EL (cell line): ENCODE measurements at regions not wholly inside any gene's neighbourhood (a gene's known extent, or its start where the extent isn't known, plus 50 kb on each side); places are given as distances from the start of the nearest gene placed in this dataset.
A peak's percentile ranks its signal among the peaks of the same experiment; 100 is the strongest.

ENCODE experiments used
- DNase-seq: peaks from one replicate; pipeline ENCODE4 v3.0.0-alpha.2; 2016

DNA sequence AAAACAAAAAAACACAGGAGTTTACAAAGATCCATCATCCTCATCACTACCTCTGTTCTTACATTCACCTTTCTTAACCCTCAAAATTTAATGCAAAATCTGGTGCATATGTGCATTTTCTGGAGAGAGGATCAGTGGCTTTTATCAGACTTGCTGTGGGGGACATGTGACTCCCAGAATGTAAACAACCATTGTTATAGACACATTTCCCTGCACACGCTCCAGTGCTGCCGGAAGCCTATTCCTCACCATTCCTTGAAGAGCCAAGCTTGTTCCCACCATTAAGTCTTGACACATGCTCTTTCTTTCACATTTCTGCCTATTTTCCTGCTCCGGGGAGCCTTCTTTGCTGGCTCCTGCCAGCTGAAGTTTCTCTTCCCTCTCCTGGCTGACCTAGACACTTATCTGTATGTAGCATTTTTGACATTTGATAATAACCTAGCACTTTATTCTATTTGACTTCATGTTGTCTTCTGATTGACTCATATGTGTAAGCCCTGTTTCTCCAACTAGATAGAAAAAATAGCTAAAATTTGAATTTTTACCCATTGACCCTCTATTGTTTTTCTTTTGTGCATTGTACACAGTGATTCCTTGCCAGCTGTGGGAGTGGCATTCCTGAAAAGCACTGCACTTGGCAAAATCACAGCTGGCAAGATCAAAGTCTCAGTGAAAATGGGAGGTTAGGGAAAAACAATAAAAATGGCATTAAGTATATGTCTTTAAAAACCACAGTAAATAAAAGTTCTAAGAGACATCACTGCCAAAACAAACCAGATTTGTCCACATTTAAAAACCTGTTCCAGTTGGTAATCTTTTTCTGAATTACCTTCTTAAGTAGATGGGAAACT is 76.8 kb upstream of the CIBAR2 start:
- DNase-seq = no peak

DNA sequence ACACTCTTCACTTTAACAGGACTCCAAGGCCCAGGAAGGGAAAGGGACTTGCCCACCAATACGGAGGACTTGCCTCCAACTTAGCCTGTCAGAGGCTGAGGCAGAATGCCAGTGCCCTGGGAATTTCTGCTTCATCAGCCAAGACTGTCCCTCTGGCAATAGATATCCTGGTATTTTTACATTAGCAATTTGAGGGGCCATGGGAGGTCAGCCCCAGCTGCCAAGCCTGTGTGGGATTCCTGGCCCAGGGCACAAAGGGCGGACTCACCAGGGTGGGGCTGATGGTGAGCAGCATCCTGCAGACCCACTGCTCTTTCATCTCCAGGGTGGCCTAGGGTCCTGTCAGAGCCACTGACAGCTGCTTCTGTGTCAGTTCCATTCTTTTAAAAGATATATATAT is 78.3 kb upstream of the CIBAR2 start:
- DNase-seq = no peak

DNA sequence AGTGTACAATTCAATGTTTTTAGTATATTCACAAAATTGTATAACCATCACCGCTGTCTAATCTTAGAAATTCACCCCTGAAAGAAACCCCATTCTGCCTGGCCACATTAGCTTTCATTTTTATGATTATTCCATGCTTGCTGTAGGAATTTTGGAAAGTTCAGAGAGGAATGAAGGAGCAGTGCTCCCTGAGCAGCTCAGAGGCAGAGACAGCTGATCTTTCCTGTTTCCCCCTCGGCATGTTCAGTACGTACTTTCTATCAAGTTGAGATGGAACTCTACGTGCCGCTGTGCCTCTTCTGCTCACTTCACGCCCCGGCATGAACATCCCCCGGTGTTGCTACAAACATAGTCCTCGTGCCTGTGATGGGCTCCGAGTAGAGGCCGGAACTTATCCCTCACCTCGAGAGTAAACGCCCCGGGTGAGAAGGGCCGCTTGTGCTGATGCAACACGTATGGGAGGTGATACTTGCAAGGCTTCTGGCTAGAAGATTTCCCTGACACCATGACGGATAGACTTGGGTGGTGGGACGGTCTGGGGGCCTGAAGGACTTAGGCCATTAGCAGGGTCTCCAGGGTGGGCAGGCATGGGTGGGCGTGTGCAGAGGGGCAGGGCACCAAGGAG is 79.2 kb upstream of the CIBAR2 start:
- DNase-seq = no peak

DNA sequence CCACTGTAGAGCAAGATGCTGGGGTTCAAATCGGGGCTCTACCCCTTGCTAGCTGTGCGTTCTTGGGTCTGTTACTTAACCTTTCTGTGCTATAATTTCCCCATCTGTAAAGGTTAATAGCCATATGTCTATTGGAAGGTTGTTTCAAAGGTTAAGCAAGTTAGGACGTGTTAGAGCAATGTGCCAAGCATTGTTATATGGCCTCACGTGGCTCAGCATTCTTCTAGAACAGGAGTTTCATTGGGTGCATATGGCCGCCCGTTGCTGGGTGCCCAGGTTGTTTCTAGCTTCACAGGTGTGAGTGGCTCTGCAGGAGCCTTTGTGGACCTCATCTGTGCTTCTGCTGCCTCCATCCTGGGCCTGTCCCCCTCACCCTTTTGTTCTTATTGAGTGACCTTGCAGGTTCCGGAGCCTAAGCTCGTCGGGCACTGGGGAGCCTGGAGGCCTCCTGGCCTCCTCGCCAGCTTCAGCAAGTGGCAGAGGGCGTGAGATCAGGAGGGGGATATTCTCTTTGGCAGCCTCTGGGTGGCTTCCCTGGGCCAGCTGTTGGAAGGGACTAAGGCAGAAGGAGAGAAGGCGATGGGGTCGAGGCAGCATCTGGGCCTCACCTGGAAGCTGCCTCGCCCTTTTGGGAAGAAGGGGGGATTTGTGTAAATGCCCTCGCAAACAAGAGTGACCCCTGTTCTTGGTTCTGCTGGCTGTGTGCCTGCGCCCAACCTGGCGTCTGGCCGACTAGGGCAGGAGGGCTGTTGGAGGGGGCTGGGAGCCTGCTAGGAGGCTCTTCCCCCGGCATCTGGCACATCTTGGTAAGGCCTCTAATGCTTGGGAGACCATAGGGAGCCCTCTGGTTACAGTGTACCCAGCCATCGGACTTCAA is 80.2 kb upstream of the CIBAR2 start:
- DNase-seq = no peak

DNA sequence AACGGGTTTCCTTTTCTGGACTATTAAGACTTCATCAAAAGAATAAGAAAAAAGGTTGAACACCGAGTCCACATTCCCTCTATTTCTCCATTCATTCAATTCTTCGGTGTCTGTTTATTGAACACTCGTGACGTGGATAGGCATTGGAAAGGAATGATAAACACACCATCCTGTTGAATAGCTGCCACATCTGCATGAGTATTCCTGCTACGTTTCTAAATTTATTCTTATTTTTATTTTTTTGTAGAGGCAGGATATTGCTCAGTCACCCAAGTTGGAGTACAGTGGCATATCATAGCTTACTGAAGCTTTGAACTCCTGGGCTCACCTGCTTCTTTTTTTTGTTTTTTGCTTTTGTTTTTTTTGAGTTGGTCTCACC is 80.8 kb upstream of the CIBAR2 start:
- no peak for DNase-seq

DNA sequence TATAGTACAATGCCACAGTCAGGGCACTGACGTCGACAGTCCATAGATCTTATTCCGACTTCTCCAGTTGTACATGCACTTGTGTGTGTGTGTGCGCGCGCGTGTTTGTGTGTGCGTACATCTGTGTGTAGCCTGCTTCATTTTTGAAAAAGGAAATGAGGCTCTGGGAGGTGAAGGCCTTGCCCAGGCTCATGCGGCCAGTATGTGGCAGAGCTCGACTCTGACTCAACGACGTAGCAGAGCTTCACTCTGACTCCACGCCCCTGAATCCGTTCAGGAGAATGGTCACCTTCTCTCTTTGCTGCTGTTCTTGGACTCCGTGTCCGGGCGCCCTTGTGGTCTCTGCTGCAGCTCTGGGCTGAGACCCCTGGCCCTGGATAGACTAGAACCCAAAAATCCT is 81.6 kb upstream of the CIBAR2 start:
- DNase-seq = no peak

DNA sequence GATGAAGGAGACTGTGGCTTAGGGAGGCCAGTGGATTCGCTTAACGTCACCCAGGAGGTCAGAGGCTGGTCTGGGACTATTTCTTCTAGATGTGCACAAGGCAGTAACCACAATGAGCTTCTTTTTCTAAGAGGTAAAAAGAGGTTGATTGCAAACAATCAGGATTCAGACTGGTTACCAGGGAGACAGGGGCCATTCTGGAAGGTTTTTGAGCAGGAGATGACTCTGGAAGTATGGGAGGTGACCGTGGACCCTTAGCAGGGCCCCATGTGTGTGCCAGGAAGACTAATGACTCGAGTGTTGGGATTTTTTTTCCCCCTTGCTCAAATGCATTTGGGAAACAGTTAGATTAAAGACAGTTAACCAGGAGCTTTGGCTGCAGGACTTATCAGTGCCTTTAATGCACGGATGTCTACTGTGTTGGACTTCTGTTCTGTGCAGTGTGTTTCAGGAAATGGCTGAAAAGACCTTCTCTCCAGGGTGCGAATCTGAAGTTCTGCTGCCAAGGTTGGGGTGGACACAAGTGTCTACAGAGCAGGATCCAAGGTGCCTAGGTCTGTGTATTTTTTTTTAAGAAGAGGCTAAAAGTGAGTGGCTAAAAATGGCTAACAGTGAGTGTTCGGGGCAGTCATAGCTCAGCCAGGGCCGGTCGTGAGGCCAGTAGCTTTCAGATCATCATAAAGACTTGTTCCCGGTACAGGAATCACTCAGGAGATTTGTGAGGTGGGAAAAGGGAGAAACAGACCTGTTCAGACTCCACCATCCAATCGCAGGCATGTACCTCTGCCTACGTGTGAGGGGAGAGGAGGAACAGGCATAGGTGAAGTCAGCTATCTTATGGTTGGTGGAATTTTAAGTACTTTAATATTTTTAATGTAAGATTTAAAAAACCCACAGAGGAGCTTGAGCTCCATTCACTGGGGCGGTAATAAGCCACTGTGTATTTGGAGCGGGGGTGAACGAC is 82.3 kb upstream of the CIBAR2 start:
- DNase-seq = no peak

DNA sequence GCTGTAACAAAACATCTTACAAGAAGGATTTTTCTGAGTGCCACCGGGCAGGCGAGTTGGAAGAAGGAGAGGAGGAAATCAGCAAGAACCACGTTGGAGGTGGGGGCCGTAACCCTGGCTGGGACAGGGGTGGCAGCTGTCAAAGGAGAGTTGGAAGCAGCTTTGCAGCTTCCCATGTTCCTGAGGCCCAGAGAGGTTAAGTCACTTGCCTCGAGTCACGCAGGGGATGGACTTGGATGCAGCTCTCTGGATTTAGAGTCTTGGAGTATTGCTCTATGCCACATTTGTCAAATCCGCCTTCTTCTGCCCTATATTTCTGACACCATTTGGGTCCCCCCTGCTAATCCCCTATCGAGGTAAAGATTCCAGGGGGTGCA is 83.0 kb upstream of the CIBAR2 start:
- DNase-seq = no peak

DNA sequence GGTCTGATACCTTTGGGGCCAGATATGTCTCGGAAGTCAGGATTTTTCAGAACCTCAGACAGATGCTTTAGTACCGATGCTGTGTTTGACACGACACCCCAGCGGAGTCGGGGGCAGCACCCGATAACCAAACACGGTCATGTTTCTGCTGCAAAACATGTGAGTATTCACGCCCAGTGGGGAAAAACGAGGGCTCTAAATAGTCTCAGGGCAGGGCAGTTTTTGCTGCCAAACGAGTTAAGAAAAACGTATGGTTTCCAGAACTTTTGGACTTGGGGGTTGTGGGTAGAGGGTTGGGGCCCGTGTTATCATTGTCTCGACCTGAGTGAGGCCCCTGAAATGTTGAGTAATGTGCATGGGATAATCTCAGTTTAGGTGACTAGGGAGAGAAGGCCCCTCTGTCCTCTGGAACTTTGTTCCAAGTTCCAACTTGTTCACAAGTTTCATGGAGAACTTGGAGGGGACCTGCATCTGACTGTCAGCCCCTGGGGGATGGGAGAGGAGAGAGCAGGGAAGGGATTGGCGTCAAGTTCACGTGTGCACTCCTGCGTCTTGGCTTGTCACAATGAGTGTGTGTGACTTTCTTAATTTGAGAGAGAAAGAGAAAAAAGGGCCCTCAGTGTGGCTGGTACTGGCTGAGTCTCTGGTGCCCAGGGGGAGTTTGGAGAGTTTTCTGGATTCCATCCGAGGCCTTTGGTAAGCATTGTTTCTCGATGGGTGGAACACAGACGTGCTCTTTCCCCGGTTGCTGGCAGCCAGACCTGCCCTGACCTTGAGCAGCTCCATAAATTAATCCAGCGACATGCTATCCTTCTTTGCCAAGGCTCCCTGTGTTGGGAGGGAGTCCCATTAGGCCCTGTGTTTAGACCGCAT is 83.9 kb upstream of the CIBAR2 start:
- DNase-seq = no peak

DNA sequence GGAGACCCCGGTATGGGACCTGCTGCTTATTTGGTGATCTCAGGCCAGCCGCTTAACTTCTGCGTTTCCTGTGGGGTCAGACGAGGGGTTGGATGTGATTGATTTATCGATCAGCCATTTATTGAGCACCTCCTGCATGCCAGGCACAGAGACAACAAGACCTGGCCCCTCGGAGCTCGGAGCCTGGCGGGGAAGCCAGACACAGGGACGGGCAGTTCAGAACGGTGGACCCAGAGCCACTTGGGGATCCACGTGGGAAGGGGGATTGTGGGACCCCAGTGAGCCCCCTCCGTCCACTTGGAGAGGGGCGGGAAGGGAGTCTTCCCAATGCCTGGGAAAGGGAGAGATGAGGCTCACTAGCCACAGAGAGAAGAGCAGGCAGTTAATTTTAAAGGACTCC is 84.7 kb upstream of the CIBAR2 start:
- DNase-seq = no peak

DNA sequence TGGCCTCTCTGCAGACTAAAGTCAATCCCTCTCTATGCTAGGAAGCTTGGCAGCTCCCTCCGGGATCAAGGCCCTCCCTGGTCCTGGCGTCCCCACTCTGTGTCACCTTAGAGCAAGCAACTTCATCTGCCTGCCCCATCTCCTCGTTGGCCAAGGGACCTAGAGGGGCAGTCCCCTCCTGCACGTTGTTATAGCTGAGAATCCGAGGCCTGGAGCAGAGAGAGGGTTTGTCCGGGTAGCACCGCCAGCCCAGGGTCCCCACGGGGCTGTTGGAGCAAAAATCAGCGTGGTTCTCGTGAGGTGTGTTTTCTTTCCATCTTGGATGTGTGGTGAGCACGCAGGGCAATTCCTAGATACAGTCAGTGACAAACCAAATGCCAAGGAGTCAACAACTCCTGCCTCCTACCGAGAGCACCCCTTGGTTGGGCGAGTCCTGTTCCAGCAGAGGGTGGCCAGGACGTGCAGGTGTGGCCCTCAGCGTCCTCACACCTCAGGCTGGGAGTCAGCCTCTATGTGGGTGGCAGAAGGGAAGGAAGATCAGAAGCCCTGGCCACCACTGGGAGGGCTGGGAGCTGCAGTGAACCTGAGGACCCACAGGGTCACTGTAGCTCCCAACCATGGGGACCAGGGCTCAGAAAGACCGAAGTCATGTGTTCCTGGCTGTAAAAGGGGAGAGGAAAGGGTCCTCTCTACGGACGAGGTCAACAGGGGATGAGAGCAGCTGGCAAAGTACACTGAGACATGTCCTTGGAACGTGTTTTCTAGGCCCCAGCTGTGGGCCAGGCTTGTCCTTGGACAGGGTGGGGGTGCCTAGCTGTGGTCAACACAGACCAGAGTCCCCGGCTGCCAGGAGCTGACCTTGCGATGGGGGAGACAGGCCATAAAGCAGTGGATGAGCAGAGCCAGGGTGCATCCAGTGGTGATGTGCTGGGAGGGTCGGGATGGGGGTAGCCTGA is 85.6 kb upstream of the CIBAR2 start:
- DNase-seq = no peak

DNA sequence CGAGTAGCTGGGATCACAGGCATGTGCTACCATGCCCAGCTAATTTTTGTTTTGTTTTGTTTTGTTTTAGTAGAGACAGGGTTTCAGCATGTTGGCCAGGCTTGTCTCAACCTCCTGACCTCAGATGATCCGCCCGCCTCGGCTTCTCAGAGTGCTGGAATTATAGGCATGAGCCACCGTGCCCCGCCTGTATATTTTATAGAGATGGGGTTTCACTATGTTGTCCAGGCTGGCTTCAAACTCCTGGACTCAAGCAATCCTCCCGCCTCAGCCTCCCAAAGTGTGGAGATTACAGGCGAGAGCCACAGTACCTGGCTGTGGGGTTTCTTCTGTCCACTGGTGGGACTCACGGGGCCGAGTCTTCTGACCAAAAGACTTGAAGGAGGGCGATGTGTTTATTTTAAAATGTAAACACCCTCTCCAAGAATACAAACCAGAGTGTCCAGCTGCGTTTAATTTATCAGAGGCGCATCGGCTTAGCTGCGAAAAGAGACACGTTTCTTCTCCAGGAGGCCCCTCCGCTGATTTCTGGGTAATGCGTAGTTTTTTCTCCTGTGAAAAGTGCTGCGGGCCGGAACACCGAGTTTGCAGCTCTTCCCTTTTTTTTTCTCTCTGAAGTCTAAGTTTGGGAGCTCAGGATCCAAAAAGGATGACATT is 86.9 kb upstream of the CIBAR2 start:
- DNase-seq = peak; percentile 56

DNA sequence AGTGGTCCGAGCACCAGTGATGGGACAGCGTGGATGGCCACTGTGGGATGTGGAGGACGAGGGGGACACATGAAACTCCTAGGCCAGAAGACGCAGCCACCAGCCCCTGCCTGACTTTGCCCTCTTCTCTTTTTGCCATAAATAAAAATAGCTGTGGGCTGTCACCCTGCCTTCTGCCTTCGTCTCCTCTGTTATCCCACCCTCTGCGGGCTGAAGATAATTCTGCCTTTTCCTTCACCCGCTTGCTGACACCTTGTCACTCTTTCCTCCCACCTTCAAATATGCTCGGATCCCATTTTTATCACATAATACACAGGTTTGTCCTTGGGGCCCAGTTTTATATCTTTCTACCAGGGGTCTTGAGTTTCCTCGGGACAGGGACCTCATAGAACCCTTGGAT is 87.6 kb upstream of the CIBAR2 start:
- no peak for DNase-seq

DNA sequence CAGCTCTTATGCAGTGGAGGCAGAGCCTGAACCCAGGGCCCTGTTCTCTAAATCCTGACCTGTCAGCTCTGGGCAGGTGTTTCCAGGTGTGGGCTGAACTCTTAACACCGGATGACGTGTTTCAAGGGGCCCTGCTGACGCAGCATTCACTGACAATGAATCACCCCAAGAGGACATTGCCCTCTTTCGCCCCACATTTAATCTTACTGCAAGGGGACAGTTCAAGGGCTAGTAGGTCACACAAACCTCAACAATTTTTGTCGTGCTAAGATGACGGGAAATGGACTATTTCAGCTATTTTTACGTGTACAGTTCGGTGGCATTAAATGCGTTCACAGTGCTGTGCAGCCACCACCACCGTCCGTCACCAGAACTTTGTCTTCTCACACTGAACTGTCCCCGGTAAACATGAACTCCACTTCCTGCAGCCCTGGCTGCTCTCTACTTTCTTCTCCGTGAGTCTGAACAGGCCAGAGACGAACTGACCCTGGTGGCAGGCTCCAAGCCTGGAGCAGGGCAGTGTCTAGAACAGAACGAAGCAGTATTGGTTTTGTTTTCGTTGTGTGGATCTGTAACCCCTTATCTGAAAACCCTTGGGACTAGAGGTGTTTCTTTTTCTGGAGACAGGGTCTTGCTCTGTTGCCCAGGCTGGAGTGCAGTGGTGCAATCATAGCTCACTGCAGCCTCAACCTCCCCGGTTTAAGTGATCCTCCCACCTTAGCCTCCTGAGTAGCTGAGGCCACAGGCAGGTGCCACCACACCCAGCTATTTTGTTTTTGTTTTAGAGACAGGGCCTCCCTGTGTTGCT is 88.4 kb upstream of the CIBAR2 start:
- no peak for DNase-seq

DNA sequence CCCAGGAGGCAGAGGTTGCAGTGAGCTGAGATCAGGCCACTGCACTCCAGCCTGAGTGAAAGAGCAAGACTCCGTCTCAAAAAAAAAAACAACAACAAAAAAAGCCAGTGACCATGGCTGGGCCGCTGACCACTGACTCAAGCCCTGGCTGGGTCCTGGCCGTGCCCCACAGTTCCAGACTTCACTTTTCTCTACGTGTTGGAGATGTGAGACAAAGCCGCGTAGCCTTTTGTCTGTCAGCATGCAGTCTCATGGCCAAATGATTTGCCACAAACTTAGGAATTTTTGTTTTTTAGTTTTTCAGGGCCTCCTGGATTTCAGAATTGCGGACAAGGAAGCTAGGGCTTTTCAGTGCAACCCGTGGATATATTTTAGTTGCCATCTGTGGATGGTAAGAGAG is 89.3 kb upstream of the CIBAR2 start:
- DNase-seq = no peak

DNA sequence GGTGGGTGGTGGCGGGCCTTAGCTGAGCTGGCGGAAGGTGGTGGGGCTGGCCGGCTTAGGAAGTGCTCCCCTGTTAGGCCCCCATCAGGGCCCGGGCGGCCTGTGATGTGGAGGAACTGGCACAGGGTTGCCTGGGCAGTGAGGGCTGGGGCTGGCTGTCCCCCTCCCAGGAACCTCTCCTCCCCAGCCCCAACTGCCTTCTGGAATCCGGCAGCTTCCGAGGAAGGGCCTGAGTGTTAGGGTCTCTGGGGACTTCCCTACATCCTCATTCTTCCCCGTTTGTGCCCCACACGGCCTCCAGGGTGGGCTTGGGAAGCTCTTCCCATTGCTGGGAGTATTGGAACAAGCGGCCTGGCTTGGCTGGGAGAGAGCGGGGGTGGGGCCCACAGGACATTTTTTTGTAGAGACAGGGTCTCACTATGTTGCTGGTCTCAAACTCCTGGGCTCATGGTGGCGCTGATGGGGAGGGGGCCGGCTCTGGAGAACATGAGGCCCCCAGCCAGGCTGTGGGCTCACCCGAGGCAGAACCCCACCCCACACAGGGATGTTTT is 89.9 kb upstream of the CIBAR2 start:
- no peak for DNase-seq

DNA sequence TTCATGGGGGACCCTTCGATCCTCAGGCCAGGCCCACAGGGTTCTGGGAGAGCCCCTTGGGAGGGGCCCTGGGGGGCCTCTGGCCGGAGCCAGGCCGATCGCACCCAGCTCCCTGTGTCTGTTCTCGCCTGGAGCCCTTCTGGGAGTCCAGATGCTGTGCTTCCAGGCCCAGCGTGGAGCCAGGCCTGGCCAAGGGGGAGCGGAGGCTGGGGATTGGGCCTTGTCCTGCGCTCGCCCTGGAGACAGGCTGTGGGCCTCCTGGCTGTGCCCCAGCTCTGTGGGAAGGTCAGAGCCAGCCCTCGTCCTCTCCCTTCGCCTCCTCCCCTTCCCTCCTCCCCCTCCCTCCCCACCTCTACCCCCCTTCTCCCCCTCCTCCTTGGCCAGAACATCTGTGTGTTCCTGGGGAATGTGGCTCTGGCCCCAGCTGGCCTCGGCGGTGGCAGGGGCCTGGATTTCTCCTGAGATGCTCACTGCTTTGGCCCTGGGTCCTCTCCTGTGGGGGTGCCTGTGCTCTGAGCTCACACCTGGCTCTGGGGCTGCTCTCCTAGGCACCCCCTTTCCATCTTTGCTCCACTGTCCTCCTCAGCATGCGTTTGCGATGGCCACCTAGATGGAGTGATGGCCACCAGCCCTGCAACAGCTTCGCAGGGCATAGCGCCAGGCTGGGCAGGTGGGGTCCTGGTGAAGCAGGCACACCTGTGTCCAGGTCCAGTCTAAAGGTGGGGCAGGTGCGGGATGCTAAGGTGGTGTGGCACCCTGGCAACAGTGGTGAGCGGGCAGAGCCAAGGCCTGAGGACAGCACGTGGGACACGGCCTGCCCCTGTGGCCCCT is 90.6 kb upstream of the CIBAR2 start:
- DNase-seq = peak; percentile 47

DNA sequence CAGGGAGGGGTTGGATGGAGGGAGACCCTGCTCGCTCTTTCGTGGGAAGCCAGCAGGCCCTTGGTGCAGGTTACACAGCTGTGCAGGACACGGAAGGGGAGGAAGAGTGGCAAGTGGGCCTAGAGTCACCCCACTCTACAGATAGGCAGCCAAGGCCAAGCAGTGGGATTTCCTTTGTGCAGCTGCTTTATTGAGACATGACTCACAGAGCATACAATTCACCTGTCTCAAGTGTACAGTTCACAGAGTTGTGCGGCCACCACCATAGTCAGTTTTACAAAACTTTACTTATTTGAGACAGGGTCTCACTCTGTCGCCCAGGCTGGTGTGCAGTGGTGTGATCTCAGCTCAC is 91.2 kb upstream of the CIBAR2 start:
- DNase-seq = no peak
